ENCODE measurements at regions not wholly inside any gene's neighbourhood (a gene's known extent, or its start where the extent isn't known, plus 50 kb on each side); places are given as distances from the start of the nearest gene placed in this dataset.

GRCh38 chr10:132122939-132123445, 57.2 kb downstream of the JAKMIP3 start:
- TF ChIP-seq, protein P1, sequence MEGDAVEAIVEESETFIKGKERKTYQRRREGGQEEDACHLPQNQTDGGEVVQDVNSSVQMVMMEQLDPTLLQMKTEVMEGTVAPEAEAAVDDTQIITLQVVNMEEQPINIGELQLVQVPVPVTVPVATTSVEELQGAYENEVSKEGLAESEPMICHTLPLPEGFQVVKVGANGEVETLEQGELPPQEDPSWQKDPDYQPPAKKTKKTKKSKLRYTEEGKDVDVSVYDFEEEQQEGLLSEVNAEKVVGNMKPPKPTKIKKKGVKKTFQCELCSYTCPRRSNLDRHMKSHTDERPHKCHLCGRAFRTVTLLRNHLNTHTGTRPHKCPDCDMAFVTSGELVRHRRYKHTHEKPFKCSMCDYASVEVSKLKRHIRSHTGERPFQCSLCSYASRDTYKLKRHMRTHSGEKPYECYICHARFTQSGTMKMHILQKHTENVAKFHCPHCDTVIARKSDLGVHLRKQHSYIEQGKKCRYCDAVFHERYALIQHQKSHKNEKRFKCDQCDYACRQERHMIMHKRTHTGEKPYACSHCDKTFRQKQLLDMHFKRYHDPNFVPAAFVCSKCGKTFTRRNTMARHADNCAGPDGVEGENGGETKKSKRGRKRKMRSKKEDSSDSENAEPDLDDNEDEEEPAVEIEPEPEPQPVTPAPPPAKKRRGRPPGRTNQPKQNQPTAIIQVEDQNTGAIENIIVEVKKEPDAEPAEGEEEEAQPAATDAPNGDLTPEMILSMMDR (IDR thresholded peaks at IDR 0.05; ENCODE audit: borderline replicate concordance, extremely low read depth, low read length, poor library complexity, severe bottlenecking): no peak
- TF ChIP-seq EZH2 (IDR thresholded peaks at IDR 0.05; ENCODE audit: borderline replicate concordance, low read depth, low read length, severe bottlenecking): no peak

Data from DND-41 (cell line).